ENCODE measurements at regions not wholly inside any gene's neighbourhood (a gene's known extent, or its start where the extent isn't known, plus 50 kb on each side); places are given as distances from the start of the nearest gene placed in this dataset.

DNA sequence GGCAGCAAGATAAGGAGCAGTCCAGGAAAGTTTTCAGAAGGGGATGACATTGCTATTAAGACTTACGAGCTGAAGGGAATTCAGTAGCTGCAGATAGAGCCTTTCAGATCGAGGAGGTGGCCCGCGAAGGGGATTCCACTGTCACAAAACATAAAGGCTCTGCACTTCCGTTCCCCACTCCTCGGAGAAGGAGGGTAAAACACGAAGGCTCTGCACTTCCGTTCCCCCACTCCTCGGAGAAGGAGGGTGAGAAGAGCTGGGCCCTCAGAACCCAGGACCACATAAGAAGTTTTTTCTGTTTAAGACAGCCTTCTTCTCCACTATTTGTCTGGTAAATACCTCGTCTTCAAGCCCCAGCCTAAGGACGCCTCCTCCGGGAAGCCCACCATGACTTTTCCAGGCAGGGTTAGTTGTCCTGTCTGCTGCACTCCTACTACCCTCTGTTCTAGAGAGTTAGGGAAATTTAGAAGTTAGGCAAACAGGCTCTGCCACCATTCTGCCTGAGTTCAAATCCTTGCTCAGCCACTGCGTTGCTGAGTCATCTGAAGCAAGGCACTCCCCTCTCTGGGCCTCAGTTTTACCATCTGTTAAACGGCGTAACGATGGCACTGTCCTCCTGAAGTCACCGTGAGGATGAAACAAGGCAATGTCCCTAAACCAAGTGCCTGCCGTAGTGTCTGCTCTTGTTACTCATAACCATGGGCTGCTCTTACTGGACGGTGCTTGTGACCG is 134.1 kb upstream of the HES1 start:
- DNase-seq (ENCODE audit: low read depth in 4 of 4, low spot score in 3 of 4), result no peak

DNA sequence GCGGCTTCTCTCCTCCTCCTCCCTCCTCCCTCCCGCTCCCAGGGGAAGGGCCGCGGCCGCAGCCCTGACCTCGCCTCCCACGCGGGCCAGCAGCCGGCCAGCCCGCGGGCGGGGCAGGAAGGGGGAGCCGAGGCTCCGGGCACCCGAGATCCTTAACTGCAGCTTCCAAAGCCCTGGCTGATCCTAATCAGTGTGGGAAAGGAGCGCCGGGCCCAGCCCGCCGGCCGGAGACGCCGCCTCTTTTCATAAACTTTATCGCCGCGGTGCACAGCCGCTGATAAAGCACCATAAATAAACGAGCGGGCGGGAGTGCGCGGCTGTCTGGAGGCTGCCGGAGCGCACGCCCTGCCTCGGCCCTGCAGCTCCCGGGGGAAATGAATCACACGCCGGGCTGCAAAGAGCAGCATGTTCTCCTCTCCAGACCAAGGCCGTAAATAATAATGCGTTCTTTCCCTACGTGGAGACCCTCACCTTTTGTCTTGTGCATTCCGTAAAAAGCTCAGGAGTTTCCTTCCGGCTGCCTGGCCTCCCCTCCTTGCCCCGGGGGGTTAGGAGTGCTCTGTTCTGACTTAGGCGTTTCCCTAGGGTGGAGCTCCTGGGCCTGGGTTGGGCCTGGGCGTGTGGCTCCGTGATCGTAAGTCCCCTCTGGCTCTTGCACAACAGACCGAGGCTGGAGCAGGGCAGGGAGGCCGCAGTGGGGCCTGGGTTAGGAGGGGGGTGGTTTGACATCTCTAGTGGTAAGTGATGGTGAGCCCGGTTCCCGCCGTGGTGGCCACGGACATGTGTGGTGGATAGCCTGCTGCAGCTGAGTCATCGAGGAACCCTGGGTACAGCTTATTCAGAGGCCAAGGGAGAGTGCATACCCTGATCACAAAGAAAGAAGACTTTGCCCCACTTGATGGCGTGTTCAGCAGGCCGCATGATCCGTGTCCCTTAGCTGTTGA is 132.6 kb upstream of the HES1 start:
- peak; percentile 63 to 70 (median 66) for DNase-seq (ENCODE audit: low read depth in 4 of 4, low spot score in 3 of 4)

DNA sequence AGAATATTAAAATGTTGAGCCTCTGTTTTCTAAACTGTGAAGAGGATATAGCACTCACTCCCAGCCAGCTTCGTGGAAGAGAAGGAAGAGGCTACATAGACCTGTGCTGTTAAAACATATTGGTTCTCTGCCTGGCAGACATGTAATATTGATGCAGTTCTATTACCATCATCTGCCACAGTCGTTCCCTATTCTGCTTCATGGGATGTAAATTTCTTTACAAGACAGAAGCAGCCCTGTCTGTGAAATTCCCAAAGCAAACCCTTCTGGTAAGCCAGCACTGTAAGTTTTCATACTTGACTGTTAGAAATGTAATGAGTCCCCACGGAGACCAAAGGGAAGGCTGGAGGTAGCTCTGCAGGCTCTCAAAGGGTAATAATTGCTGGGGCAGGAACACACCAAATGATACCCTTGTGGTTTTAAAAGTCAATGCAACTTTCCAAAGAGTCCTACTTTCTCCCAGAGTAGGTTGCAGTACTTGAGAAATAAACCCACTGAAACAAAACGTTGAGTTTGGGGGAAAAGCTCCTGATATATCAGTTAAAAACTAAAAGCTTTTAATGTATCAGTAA is 129.9 kb upstream of the HES1 start:
- DNase-seq (ENCODE audit: low read depth in 4 of 4, low spot score in 3 of 4), result no peak

DNA sequence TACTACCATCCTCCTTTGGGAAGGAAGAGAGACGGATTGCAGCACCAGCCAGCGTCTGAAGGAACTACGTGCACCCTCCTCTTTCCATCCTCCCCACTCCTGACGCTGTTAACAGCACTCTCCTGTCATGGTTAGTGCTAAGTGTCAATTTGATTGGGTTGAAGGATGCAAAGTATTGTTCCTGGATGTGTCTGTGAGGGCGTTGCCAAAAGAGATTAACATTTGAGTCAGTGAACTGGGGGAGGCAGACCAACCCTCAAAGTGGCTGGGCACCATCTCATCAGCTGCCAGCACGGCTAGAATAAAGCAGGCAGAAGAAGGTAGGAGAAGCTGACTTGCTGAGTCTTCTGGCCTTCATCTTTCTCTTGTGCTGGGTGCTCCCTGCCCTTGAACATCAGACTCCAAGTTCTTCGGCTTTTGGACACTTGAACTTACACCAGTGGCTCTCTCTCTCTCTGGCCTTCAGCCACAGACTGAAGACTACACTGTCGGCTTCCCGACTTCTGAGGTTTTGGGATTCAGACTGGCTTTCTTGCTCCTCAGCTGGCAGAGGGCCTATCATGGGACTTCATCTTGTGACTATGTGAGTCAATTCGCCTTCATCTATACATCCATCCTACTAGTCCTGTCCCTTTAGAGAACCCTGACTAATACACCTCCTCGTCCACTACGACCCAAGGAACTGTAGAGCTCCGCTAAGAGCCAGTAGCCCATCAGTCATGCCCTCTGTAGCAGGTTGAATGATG is 128.2 kb upstream of the HES1 start:
- DNase-seq (ENCODE audit: low read depth in 4 of 4, low spot score in 3 of 4), result no peak

DNA sequence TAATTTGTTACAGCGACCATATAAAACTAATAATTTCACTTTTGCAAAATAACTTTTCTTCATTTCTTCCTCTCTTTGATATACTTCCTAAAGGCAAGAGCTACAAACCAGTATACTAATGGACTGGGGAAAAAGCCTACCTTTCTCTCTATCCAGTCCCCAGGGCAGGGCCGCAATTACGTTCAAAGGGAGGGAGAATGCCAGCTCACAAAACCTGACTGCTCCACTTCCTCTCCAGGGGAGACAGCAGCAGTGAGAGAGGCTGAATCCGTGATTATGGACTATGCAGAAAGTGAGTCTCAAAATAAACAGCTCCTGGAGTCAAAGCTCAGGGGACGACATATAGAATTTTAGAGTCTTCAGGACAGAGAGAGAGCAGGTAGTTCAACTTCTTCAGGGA is 126.9 kb upstream of the HES1 start:
- DNase-seq (ENCODE audit: low read depth in 4 of 4, low spot score in 3 of 4), result no peak

DNA sequence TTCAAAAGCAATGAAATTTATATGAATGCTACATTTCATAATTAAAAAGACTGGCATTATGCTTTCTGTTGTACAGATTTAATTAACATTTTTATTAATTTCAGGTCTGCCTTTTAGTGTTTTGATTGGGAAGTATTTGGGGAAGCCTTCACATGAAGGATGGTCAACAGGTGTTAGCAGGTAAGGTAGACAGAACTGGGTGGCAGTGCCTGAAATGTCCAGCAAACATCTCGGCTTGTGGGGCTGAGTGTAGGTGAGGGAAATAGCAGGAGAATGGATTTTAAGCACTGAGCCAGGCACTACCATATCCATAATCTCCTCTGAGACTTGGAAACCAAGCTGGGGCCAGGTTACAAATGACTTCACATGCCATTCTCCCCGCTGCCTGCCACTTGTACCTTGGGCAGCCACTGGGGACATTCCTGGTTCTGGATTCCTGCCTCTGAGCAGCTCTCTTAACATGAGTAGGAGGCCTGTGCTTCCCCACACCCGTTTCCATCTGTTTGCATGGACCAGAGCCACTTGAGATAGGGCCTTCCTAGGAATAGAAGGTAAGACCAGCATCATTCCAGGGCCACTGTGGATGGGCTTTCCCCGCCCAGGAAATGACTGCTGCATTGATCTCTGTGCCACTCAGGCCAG is 125.9 kb upstream of the HES1 start:
- no peak for DNase-seq (ENCODE audit: low read depth in 4 of 4, low spot score in 3 of 4)

DNA sequence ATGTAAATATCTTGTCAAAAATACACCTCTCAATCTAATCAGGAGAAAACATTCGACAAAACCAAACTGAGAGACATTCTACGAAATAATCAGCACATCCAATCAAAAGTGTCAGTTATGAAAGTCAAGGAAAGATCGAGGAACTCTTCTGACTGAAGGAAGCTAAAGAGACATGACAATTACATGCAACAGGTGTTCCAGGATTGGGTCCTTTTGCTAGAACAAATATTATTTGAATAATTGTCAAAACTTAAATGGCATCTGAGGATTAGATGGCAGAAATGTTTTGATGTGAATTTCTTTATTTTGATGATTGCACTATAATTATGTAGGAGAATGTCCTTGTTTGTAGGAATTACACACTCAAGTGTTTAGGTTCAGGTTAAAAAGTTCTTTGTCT is 124.1 kb upstream of the HES1 start:
- no peak for DNase-seq (ENCODE audit: low read depth in 4 of 4, low spot score in 3 of 4)

DNA sequence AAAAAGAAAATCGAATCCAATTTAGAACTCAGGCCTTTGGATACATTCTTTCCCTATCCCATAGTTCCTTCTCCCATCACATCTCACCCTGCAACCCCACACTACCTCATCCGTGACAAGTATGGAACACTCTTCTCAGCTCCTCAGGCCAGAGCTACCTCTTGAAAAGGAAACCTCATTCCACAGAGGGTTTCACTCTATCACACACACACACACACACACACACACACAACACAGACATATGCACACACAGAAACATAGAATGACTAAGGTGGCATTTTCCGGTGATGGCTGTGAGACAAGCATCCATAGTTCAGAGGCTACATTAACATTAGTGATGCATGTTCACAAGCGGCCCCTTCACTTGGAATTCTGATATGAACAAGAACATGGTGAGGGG is 122.0 kb upstream of the HES1 start:
- DNase-seq (ENCODE audit: low read depth in 4 of 4, low spot score in 3 of 4), result no peak

DNA sequence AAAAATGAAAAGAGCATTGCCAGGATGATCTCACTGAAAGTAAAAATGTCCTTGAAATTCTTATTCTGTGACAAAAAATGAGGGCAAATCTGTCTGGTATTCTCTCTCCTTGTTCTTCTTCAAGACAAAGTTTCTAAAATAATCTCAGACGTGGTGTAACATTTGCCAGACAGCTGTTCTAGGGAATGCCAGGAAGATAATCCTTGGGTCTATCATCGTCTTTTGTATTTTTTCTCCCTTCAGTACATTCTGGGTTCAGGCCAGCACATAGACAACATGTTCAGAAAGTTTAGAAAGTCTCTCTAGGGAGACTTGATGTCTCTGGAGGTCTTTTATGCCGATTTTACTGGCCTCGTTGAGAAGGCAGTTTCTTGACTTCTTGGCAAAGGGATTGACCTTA is 121.2 kb upstream of the HES1 start:
- DNase-seq (ENCODE audit: low read depth in 4 of 4, low spot score in 3 of 4), result no peak

DNA sequence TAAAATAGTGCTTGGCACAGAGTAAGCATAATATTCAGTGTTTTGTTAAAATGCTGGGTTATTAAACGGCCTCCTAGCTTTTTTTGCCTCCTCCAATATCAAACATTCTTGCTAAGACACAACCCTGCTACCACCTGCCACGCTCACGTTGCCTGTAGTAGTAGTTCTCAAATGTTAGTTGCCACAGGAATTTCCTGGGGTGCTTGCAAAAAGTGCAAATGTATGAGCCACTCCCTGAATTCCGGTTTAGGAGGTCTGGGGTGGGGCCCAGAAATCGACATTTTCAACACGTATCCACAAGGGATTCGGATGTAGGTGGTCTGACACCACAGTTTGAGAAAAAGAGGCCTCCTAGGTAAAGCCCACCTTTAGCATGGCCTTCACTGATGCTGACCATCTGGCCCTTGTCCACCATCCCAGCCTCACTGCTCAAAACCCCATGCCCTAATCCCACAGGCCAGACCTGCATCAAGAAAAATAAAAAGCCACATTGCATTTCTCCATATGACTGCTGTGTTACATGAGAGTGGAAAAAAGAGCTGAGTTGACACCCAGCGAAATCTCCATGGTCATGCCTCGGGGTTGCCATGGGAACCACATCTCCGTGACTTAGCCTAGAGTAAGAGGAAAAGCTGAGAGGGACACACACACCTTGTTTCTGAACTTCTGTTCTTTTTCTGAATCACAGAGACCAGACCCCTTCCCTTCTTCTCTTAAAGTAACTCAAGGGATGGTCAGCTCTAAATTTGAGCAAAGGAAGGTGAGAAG is 116.4 kb upstream of the HES1 start:
- DNase-seq (ENCODE audit: low read depth in 4 of 4, low spot score in 3 of 4), result no peak

DNA sequence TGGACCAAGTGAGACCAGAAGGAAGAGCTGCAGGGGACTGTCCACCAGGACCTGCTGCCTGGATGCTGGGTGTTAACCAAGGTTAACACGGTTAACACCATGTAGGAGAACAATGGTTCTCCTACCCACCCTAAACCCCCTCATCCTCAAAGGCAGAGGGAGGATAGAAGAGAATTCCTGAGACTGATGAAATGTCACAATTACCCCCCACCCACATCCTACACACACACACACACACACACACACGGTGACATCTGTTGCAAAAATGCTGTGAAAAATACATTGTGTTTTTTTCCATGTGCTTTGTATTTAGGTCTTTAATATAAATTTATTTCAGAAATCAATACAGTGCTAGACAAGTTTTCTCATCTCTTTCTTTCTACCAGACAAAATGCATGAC is 113.9 kb upstream of the HES1 start:
- no peak for DNase-seq (ENCODE audit: low read depth in 4 of 4, low spot score in 3 of 4)

DNA sequence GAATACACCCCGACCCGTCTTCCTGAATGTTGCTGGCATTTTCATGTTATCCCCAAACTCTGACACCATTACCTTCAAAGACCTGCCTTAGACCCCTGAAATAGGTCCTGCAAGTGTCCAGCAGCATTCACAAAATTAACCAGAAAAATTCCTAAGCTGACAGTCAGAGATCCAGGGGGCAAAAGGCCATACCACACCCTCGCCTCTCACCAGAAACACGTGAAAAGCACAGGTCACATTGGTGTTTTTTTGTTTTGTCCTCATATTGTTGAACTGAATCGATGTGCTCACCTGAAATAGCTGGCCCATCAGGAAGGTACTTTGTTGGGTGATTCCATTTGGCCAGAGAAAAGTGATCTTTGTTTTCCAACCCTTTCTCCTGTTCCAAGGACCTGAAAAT is 113.1 kb upstream of the HES1 start:
- DNase-seq (ENCODE audit: low read depth in 4 of 4, low spot score in 3 of 4), result no peak

DNA sequence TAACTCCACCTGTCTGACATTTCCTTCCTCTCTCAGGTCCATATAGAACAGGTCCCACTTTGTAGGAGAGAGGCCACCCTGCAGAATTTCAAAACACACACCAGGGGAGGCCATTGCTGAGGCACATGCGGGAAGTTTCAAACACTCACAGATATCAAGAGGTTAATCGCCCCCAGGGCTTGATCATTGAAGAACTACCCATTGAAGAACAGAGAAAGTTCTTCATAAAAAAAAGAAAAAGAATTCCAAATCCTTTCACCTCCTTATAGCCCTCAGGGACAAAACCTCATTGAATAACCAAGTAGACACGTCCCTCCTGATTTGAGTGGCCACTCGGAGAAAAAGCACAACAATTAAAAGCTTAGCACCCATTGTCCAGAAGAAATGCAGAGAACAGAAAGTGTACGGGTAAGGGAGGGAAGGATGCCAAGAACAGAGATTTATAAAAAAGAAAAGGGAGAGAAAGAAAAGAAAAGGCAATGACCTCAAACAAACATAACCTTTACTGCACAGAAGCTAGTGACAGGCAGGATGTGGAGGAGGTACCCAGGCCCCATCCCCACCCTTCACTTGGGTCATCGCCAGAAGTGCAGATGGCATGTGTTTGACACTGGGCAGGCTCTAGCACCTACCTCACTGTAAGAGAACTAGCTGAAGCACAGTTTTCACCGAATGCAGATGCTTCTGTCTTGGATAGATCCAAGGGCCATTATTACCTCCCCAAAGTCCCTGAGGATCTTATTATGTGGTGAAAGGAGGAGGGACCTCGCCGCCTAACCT is 112.3 kb upstream of the HES1 start:
- no peak for DNase-seq (ENCODE audit: low read depth in 4 of 4, low spot score in 3 of 4)

DNA sequence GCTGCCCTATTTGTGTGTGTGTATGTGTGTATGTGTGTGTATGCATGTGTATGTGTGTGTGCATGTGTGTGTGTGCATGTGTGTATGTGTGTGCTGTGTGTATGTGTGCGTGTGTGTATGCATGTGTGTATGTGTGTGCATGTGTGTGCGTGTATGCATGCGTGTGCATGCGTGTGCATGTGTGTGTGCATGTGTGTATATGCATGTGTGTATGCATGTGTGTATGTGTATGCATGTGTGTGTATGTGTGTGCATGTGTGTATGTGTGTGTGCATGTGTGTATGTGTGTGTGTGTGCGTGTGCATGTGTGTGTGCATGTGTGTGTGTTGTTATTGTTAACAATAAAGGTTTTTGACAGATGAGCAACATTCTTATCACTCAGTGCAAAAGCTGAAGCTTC is 110.8 kb upstream of the HES1 start:
- no peak for DNase-seq (ENCODE audit: low read depth in 4 of 4, low spot score in 3 of 4)

DNA sequence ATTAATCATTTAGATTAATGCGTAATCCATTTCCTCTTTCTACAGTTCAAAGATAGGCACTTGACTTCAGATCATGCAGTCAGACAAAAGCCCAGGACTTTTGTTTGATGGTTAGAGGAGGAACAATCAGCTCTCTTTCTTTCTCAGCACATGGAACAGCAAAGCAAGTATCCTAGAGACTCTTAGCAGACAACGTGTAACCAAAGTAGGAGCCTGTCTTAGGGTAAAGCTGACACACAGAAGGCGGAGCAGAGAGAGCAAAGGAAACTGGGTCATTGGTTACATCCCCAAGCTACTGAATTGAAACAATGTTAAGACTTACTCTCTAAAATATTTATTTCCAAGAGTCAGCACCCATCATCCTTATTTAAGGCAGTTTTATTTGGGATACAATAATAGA is 110.0 kb upstream of the HES1 start:
- DNase-seq (ENCODE audit: low read depth in 4 of 4, low spot score in 3 of 4), result no peak

DNA sequence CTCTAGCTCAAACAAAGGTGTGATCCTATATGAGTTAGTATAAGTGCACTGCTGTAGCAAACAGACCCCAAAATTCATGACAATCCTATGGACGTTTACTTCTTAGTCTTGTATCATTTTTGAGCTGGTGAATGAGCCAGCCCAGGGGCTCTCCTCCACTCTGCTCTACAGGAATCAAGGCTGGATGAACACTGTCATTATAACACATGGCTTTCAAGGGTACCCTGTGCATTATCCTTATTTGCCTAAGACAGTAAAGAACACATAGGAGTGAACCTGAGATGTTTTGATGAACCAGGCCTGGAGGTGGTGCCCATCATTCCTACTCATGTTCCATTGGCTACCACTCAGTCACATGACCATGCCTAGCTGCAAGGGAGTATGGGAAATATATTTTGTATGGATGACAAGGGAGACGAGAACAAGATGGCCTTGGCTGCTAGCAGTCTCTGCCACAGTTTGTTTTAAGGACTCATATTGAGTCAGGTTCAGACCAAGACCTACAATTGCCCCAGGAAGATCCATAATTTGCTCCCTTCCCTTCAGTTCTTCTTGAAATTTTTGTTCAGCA is 107.4 kb upstream of the HES1 start:
- no peak for DNase-seq (ENCODE audit: low read depth in 4 of 4, low spot score in 3 of 4)

DNA sequence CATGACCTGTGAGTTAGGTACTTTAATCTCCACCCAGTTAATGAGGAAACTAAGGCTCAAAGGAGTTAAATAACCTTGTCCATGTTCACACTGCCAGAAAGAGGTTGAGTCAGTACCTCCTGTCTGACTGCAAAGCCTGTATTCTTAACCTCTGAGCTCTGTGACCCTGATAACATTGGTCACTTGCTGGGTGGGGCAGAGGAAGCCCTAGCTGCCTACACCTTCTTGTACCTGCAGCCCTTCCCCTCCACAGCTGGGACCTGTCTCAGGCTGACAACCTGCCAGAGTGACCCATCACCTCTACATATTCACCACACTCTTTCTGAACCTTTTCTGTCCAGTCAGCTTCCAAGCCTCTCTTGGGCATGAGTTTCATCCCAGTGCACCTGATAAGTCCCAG is 106.1 kb upstream of the HES1 start:
- no peak for DNase-seq (ENCODE audit: low read depth in 4 of 4, low spot score in 3 of 4)

DNA sequence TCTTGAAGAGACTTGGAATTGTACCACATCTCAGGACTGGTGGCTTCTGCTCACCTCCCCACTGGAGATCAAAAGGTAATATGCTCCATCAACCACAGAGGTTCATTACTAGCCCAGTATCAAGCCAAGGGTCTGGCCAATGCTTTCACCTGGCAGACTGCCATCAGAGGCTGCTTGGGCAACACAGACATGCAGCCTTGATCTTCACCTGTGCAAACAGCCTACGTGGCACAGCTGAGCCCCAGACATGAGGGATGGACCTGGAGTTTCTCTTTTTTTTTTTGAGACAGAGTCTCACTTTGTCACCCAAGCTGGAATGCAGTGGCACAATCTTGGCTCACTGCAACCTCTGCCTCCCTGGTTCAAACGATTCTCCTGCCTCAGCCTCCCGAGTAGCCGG is 105.6 kb upstream of the HES1 start:
- no peak for DNase-seq (ENCODE audit: low read depth in 4 of 4, low spot score in 3 of 4)

DNA sequence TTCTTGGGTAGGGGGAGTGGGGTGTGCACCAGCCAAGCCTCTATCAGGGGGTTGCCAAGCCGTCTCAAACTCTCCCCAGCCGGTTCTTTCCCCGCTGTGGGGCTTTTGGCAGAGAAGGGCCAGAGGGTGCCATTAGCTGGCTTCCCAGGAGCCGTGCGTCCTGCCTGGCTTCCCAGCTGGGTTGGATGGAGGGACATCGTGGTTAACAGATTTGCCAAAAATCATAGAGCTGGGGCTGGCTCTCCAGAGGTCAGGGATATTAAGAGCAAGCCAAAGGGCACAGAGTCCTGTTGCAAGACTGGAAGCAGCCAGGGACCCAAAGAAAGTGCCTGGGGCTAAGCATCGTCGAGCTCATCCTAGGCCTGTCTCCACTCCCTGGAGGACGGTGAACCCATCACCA is 104.6 kb upstream of the HES1 start:
- DNase-seq (ENCODE audit: low read depth in 4 of 4, low spot score in 3 of 4), result no peak

Measured in left renal pelvis (tissue), 4 donors.